ENCODE measurements at regions not wholly inside any gene's neighbourhood (a gene's known extent, or its start where the extent isn't known, plus 50 kb on each side); places are given as distances from the start of the nearest gene placed in this dataset.

DNA sequence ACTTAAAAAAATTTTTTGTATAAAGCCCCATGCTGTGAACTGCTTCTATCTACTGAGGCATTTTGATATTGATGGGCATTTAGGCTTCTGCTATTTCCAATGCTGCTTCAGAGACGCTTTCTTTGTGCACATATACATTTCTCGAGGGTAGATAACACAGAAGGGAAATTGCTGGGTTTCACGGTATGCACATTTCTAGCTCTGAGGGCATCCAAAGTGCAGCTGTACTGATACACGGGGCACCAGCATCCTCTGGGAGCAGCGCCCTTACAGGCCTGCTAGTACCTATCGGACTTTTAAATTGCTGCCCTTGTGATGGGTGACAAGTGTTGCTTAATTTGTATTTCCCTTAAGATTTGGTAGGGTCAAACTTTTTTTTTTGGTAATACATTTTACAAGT lies 88.6 kb downstream of the KCTD15 start:
- TF ChIP-seq, protein P1, sequence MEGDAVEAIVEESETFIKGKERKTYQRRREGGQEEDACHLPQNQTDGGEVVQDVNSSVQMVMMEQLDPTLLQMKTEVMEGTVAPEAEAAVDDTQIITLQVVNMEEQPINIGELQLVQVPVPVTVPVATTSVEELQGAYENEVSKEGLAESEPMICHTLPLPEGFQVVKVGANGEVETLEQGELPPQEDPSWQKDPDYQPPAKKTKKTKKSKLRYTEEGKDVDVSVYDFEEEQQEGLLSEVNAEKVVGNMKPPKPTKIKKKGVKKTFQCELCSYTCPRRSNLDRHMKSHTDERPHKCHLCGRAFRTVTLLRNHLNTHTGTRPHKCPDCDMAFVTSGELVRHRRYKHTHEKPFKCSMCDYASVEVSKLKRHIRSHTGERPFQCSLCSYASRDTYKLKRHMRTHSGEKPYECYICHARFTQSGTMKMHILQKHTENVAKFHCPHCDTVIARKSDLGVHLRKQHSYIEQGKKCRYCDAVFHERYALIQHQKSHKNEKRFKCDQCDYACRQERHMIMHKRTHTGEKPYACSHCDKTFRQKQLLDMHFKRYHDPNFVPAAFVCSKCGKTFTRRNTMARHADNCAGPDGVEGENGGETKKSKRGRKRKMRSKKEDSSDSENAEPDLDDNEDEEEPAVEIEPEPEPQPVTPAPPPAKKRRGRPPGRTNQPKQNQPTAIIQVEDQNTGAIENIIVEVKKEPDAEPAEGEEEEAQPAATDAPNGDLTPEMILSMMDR (IDR thresholded peaks at IDR 0.05; ENCODE audit: extremely low read depth, insufficient read depth, missing control alignments) = no peak
- no peak for DNase-seq (ENCODE audit: low spot score)
- in situ Hi-C loops (cut with MboI; ENCODE audit: low pct_unique_long_range_greater_than_20kb, low sequenced_read_pairs, unreplicated experiment) = no loop called here

DNA sequence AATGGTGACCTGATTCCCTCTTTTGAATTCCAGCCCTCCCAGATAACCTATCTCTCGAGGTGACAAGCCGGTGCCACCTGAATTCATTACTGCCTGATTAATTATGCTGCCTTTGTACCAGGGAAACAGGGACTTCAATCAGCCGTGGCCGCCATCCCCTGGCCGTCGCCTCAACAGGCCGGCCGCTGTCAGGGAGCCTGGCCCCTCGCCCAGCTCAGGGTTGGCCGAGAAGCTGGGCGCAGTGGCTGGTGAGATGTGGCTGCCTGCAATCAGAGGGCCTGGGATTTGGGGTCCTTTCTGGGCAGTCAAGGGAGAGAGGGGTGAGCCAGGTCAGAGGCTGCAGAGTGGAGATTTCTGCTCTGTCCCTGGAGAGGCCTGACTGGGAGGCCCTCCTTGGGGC lies 91.2 kb downstream of the KCTD15 start:
- TF ChIP-seq, protein P1 (IDR thresholded peaks at IDR 0.05; ENCODE audit: extremely low read depth, insufficient read depth, missing control alignments) = no peak
- in situ Hi-C loops (cut with MboI; ENCODE audit: low pct_unique_long_range_greater_than_20kb, low sequenced_read_pairs, unreplicated experiment) = no loop called here
- DNase-seq (ENCODE audit: low spot score) = no peak

GRCh38 chr19:33888665-33889064 lies 92.0 kb downstream of the KCTD15 start:
- DNase-seq (ENCODE audit: low spot score) = no peak
- in situ Hi-C loops (cut with MboI; ENCODE audit: low pct_unique_long_range_greater_than_20kb, low sequenced_read_pairs, unreplicated experiment) = no loop called here
- TF ChIP-seq, protein P1 (IDR thresholded peaks at IDR 0.05; ENCODE audit: extremely low read depth, insufficient read depth, missing control alignments) = no peak

DNA sequence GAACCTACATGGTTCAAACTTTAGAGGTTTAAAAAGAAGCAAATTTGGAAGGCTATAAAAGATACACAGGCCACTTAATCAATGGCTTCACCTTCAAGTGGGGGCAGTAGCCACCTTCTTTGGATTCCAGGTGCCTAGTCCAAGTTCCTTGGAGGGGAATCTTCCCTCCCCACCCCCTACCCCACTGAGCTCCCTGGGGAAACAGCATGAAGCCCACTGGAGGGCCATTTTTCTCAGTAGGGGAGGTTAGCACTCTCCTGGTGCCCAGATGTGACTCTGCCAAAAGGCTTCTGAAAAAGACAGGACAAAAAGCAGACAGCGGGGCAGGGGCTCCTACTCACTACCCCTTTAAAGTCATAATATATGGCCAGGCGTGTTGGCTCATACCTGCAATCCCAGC lies 93.9 kb downstream of the KCTD15 start:
- TF ChIP-seq, protein P1 (IDR thresholded peaks at IDR 0.05; ENCODE audit: extremely low read depth, insufficient read depth, missing control alignments) = no peak
- DNase-seq (ENCODE audit: low spot score) = no peak
- in situ Hi-C loops (cut with MboI; ENCODE audit: low pct_unique_long_range_greater_than_20kb, low sequenced_read_pairs, unreplicated experiment) = no loop called here

DNA sequence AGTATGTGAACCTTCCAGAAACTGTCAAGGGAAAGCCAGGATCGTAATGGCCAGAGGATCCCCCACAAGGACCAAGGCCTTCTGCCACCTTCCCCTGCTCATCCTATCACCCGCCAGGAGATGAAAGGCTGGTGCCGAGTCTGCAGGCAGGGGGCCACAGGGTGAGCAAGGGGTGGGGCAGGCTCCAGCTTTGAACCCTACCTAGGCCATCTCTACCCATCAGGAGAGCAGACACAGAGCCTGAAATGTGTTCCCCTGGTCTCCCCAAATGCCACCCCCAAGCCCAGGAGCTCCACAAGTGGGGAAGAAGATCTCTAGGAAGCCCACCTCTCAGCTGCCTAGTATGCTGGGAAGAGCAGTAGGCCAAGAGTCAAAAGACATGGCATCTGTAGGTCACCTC lies 95.1 kb downstream of the KCTD15 start:
- in situ Hi-C loops (cut with MboI; ENCODE audit: low pct_unique_long_range_greater_than_20kb, low sequenced_read_pairs, unreplicated experiment) = no loop called here

DNA sequence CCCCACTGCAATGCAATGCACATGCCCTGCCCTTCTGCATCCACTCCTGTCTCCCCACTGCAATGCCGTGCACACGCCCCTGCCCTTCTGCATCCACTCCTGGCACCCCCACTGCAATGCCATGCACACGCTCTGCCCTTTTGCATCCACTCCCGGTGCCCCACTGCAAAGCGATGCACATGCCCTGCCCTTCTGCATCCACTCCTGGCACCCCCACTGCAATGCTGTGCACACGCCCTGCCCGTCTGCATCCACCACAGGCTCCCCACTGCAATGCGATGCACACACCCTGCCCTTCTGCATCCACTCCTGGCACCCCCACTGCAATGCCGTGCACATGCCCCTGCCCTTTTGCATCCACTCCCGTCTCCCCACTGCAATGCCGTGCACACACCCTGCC lies 98.1 kb downstream of the KCTD15 start:
- no peak for DNase-seq (ENCODE audit: low spot score)
- TF ChIP-seq, protein P1 (IDR thresholded peaks at IDR 0.05; ENCODE audit: extremely low read depth, insufficient read depth, missing control alignments) = no peak
- in situ Hi-C loops (cut with MboI; ENCODE audit: low pct_unique_long_range_greater_than_20kb, low sequenced_read_pairs, unreplicated experiment) = no loop called here

More for the DNA sequence above, 95.1 kb downstream of the KCTD15 start:
- no peak for DNase-seq (ENCODE audit: low spot score)
- TF ChIP-seq, protein P1 (IDR thresholded peaks at IDR 0.05; ENCODE audit: extremely low read depth, insufficient read depth, missing control alignments) = no peak

DNA sequence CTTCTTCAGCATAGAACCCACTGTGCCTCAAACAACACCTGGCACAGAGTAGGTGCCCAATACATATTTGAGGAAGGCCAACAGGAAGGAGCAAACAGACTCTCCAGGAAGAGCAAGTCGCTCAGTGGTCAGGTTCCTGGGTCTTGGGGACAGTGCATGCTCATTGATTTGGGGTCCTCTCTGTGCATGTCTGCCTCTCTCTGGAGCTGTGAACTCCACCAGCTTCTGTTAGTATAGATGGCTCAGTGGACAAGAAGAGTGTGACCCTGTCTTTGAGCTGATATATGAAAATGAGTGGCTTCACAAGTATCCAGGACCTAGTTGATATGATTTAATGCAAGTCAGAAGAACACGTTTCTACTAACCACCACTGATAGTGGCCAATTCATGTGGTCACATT lies 98.7 kb downstream of the KCTD15 start:
- TF ChIP-seq, protein P1 (IDR thresholded peaks at IDR 0.05; ENCODE audit: extremely low read depth, insufficient read depth, missing control alignments) = no peak
- in situ Hi-C loops (cut with MboI; ENCODE audit: low pct_unique_long_range_greater_than_20kb, low sequenced_read_pairs, unreplicated experiment) = no loop called here
- DNase-seq (ENCODE audit: low spot score) = no peak
